DMS53 treated with DMSO at 0.1 percent for 48 hours (cell line): ENCODE measurements at regions not wholly inside any gene's neighbourhood (a gene's known extent, or its start where the extent isn't known, plus 50 kb on each side); places are given as distances from the start of the nearest gene placed in this dataset.
"Not testable (repeated sequence)": the region's sequence is repeated elsewhere in the genome, so short reads cannot be mapped to it uniquely, and the experiment has no call there.

ENCODE experiments used
- DNase-seq: peaks from one replicate; lab custom pipeline; 2025; ENCODE audit not compliant: unreplicated experiment; lab: John Stamatoyannopoulos, UW

GRCh38 chr7:49583440-49583839 lies 190.0 kb upstream of the VWC2 start:
- no peak for DNase-seq

GRCh38 chr7:49596701-49597491 lies 176.5 kb upstream of the VWC2 start:
- no peak for DNase-seq

GRCh38 chr7:49597805-49598204 lies 175.6 kb upstream of the VWC2 start:
- no peak for DNase-seq

- no peak for DNase-seq
These were observed 161.5 kb upstream of the VWC2 start for GRCh38 chr7:49611951-49612350.

GRCh38 chr7:49613759-49614158 lies 159.7 kb upstream of the VWC2 start:
- no peak for DNase-seq

- not testable (repeated sequence) for DNase-seq
These were observed 158.5 kb upstream of the VWC2 start for GRCh38 chr7:49614974-49615373.

- no peak for DNase-seq
These were observed 155.4 kb upstream of the VWC2 start for GRCh38 chr7:49618028-49618427.

GRCh38 chr7:49623943-49624342 lies 149.5 kb upstream of the VWC2 start:
- no peak for DNase-seq

GRCh38 chr7:49624611-49625010 lies 148.8 kb upstream of the VWC2 start:
- DNase-seq = no peak

GRCh38 chr7:49630513-49630912 lies 142.9 kb upstream of the VWC2 start:
- DNase-seq = no peak

GRCh38 chr7:49631071-49631815 lies 142.2 kb upstream of the VWC2 start:
- no peak for DNase-seq

GRCh38 chr7:49631960-49632359 lies 141.5 kb upstream of the VWC2 start:
- no peak for DNase-seq

GRCh38 chr7:49635800-49636199 lies 137.6 kb upstream of the VWC2 start:
- no peak for DNase-seq

GRCh38 chr7:49636400-49636799 lies 137.0 kb upstream of the VWC2 start:
- no peak for DNase-seq

GRCh38 chr7:49638166-49638565 lies 135.3 kb upstream of the VWC2 start:
- no peak for DNase-seq

- DNase-seq = peak; percentile 98
These were observed 134.3 kb upstream of the VWC2 start for GRCh38 chr7:49639068-49639593.

GRCh38 chr7:49639808-49640207 lies 133.6 kb upstream of the VWC2 start:
- DNase-seq = no peak

GRCh38 chr7:49643321-49643720 lies 130.1 kb upstream of the VWC2 start:
- DNase-seq = no peak

GRCh38 chr7:49643736-49644135 lies 129.7 kb upstream of the VWC2 start:
- DNase-seq = no peak

- peak; percentile 28 for DNase-seq
These were observed 128.9 kb upstream of the VWC2 start for GRCh38 chr7:49644396-49645166.

GRCh38 chr7:49645296-49645695 lies 128.1 kb upstream of the VWC2 start:
- DNase-seq = no peak
